ENCODE measurements at regions not wholly inside any gene's neighbourhood (a gene's known extent, or its start where the extent isn't known, plus 50 kb on each side); places are given as distances from the start of the nearest gene placed in this dataset.
"Not testable (repeated sequence)": the region's sequence is repeated elsewhere in the genome, so short reads cannot be mapped to it uniquely, and the experiment has no call there.

- H4K20me1 ChIP-seq (ENCODE audit: control insufficient read depth, insufficient read depth, low read length, poor library complexity, severe bottlenecking); H3K9ac ChIP-seq (ENCODE audit: low read length); H3K4me2 ChIP-seq (replicated peaks; ENCODE audit: low read depth, low read length, poor library complexity, severe bottlenecking); CTCF ChIA-PET; H3K9me3 ChIP-seq (ENCODE audit: control extremely low read depth in 1 of 3, control insufficient read depth in 2 of 3, insufficient read depth in 1 of 3, low read length in 2 of 3); H3K4me1 ChIP-seq (ENCODE audit: control insufficient read depth in 2 of 2, insufficient read depth in 2 of 2, low read length in 2 of 2); POLR2A ChIA-PET; H3K4me3 Mint-ChIP-seq; H3K27ac ChIP-seq (ENCODE audit: low read length in 2 of 2); H2AFZ ChIP-seq (ENCODE audit: insufficient read depth, low read depth, low read length, poor library complexity, severe bottlenecking); intact Hi-C loops (cut with micrococcal nuclease); H3K27me3 ChIP-seq (replicated peaks in 1 of 4; ENCODE audit: control extremely low read depth in 1 of 4, control insufficient read depth in 3 of 4, insufficient read depth in 4 of 4, low read length in 3 of 4); H3K79me2 ChIP-seq (ENCODE audit: control insufficient read depth, insufficient read depth, low read length); H3K36me3 ChIP-seq (replicated peaks in 1 of 2; ENCODE audit: control extremely low read depth in 1 of 2, control insufficient read depth in 1 of 2, extremely low read depth in 1 of 2, insufficient read depth in 2 of 2, low read length in 1 of 2); ATAC-seq (ENCODE audit: low read depth); DNase-seq; H3K27me3 Mint-ChIP-seq; H3K9me3 Mint-ChIP-seq (ENCODE audit: insufficient read depth); H3K4me1 Mint-ChIP-seq; H3K27ac Mint-ChIP-seq; H3K4me3 ChIP-seq (ENCODE audit: control extremely low read depth in 1 of 5, extremely low read depth in 1 of 5, insufficient read depth in 1 of 5, low read depth in 2 of 5, low read length in 4 of 5): not testable (repeated sequence)
- WGBS (ENCODE audit: insufficient coverage) = 100% methylated on average over 3 of the region's 3 CpGs
These were observed 165.4 kb upstream of the JADE1 start for GRCh38 chr4:128644107-128644506.

- CTCF ChIA-PET; H3K27ac ChIP-seq (ENCODE audit: low read length in 2 of 2); H3K4me1 Mint-ChIP-seq; H3K27ac Mint-ChIP-seq; H3K9me3 Mint-ChIP-seq (ENCODE audit: insufficient read depth); H3K27me3 Mint-ChIP-seq; DNase-seq; H3K27me3 ChIP-seq (replicated peaks in 1 of 4; ENCODE audit: control extremely low read depth in 1 of 4, control insufficient read depth in 3 of 4, insufficient read depth in 4 of 4, low read length in 3 of 4); ATAC-seq (ENCODE audit: low read depth); H3K4me1 ChIP-seq (ENCODE audit: control insufficient read depth in 2 of 2, insufficient read depth in 2 of 2, low read length in 2 of 2); H3K9ac ChIP-seq (ENCODE audit: low read length); H4K20me1 ChIP-seq (ENCODE audit: control insufficient read depth, insufficient read depth, low read length, poor library complexity, severe bottlenecking); H3K9me3 ChIP-seq (ENCODE audit: control extremely low read depth in 1 of 3, control insufficient read depth in 2 of 3, insufficient read depth in 1 of 3, low read length in 2 of 3); H3K4me2 ChIP-seq (replicated peaks; ENCODE audit: low read depth, low read length, poor library complexity, severe bottlenecking); POLR2A ChIA-PET; H3K79me2 ChIP-seq (ENCODE audit: control insufficient read depth, insufficient read depth, low read length); H2AFZ ChIP-seq (ENCODE audit: insufficient read depth, low read depth, low read length, poor library complexity, severe bottlenecking); H3K36me3 ChIP-seq (replicated peaks in 1 of 2; ENCODE audit: control extremely low read depth in 1 of 2, control insufficient read depth in 1 of 2, extremely low read depth in 1 of 2, insufficient read depth in 2 of 2, low read length in 1 of 2); H3K4me3 Mint-ChIP-seq; intact Hi-C loops (cut with micrococcal nuclease); H3K4me3 ChIP-seq (ENCODE audit: control extremely low read depth in 1 of 5, extremely low read depth in 1 of 5, insufficient read depth in 1 of 5, low read depth in 2 of 5, low read length in 4 of 5): not testable (repeated sequence)
- WGBS (ENCODE audit: insufficient coverage) = 90% methylated on average over 1 of the region's 2 CpGs
These were observed 167.9 kb upstream of the JADE1 start for GRCh38 chr4:128641566-128641965.
